ENCODE measurements at regions not wholly inside any gene's neighbourhood (a gene's known extent, or its start where the extent isn't known, plus 50 kb on each side); places are given as distances from the start of the nearest gene placed in this dataset.

DNA sequence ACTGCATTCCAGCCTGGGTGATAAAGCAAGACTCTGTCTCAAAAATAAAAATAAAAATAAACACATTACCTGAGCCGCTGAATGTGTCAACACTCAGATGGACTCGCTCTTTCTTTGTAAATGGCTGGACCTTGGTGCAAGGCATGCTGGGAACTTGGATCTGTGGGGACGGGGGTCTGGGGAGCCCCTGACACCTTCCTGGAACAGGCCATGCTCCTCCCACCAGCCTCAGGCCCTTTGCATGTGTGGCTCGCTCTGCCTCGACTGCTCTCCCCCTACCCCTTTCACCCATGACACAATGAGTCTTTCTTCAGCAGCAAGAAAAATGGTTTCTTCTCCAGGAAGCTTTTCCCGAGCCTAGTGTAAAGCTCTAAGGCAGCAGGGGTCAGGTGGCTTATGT is 94.0 kb upstream of the CDH5 start:
- TF ChIP-seq, protein P1, sequence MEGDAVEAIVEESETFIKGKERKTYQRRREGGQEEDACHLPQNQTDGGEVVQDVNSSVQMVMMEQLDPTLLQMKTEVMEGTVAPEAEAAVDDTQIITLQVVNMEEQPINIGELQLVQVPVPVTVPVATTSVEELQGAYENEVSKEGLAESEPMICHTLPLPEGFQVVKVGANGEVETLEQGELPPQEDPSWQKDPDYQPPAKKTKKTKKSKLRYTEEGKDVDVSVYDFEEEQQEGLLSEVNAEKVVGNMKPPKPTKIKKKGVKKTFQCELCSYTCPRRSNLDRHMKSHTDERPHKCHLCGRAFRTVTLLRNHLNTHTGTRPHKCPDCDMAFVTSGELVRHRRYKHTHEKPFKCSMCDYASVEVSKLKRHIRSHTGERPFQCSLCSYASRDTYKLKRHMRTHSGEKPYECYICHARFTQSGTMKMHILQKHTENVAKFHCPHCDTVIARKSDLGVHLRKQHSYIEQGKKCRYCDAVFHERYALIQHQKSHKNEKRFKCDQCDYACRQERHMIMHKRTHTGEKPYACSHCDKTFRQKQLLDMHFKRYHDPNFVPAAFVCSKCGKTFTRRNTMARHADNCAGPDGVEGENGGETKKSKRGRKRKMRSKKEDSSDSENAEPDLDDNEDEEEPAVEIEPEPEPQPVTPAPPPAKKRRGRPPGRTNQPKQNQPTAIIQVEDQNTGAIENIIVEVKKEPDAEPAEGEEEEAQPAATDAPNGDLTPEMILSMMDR (conservative IDR thresholded peaks at IDR 0.05; ENCODE audit: low read length) = no peak
- TF ChIP-seq EZH2phosphoT487 (IDR thresholded peaks at IDR 0.05; ENCODE audit: borderline replicate concordance, low read depth, low read length) = no peak
